Stimulated activated CD4-positive, alpha-beta T cell treated with anti-CD3 and anti-CD28 coated beads, Interleukin-4, amount 100 ng/mL, for 24 hours (primary cell): ENCODE measurements at regions not wholly inside any gene's neighbourhood (a gene's known extent, or its start where the extent isn't known, plus 50 kb on each side); places are given as distances from the start of the nearest gene placed in this dataset.
"Not testable (repeated sequence)": the region's sequence is repeated elsewhere in the genome, so short reads cannot be mapped to it uniquely, and the experiment has no call there.

Experiments used
- DNase-seq: peaks from one replicate; pipeline ENCODE4 v3.0.0-alpha.2; 2020

DNA sequence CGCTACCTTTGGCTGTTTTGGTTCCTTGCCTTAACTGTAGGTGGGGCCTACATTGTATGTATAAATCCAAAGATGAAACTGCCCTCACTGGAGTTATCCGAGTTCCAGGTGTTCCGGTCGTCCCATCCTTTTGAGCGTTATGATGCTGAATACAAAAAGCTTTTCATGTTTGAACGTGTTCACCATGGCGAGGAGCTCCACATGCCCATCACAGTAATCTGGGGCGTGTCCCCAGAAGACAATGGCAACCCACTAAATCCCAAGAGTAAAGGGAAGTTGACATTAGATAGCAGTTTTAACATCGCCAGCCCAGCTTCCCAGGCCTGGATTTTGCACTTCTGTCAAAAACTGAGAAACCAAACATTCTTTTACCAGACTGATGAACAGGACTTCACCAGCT lies 139.5 kb downstream of the TLR5 start:
- no peak for DNase-seq

DNA sequence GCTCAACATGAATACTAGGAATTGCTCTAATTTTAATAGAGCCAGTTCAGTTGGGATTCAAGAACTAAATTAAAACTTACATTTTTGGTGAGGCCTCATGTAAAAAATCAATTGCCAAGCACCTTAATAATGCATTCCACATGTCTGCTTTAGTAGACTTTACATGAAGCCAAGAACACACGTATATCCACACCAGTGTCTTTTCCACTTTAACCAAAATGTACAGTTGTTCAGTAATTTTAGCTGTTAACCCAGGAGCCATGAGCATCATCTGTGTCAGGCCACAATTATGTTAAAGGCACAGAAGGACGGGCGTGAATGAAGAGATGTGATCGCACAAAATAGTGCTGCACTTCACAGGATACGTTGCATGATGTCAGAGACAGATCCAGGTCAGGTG lies 136.7 kb downstream of the TLR5 start:
- no peak for DNase-seq

DNA sequence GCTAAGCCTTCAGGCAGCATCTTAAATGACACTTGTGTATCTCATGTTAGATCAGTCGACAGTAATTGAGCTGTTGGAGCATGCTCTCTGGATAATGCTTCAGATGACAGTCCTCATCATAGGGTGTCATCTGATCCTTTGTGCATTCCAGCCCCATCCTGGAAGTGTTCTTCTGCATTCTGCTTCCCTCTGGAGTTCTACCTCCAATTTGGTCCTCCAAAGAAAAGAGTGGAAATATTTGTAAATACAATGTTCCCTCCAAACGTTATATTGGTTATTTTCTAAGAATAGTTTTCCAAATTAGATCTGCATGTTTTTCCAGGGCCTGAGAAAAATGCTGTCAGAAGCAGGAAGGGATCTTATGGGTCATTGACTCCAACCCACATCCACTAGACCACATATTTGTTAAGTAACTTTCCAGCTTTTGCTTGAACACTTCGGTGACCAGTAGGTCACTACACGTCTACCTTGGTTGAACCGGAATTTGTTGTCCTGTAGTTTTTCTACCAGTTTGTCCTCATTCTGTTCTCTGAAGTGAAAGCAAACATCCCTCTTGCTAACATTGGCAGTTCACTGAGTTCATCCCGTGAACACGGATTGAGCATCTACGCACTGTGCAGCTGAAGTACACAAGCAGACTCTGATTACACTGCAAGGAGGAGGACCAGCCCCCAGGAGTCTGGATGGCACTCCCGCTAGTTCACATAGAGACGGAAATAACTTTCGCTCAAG lies 136.0 kb downstream of the TLR5 start:
- no peak for DNase-seq

DNA sequence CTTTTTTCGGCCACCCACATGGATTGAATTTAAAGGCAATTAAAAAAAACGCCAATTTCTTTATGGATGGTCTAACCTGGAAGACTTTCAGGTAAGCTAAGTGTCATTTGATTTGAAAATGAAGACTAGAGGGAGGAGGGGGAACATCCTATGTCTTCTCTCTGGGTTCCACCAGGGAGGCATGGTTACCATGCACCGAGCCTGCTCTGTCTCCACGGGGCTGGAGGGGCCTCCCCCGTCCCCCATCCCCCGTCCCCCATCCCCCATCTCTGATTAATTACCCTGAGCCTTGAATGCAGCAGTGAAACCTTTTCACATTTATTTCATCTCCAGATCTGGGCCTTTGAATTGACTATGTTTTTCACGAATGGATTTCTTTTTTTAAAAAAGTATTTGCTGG lies 135.1 kb downstream of the TLR5 start:
- no peak for DNase-seq

DNA sequence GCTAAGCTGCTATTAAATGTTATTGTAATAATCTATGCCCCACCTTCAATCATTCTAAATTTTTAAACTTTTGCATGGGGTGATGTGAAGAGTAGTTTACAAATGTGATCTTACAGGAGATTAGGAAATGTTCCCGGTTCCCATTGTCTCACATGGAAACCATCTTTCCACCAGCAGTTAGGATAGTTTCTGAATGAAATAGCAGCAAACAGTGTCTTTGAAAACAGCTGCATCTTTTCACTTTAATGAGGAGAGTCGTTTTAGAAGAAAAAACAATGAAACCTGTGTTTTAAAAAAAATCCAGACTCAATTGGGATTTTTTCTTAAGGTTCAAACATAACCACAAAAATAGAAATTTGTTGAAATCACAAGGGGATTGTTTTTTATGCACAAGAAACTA lies 134.2 kb downstream of the TLR5 start:
- no peak for DNase-seq

DNA sequence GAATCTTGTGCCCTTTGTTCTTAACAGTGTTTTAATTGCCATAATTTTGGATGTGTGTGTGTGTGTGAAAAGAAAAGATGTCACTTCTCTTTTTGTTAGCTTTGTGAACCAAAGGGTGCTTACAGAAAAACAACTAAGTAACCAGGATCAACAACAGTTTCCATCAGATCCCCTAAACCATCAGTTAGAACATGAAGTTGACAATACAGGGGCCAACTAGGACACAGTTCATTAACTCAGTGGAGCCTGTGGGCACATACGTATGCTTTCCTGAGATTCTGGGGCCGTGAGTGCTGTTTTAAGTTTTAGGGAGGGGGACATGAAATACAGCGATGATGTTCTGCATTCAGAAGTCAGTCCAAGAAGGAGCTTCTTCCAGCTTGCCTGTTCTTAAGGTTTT lies 133.6 kb downstream of the TLR5 start:
- DNase-seq, result no peak

DNA sequence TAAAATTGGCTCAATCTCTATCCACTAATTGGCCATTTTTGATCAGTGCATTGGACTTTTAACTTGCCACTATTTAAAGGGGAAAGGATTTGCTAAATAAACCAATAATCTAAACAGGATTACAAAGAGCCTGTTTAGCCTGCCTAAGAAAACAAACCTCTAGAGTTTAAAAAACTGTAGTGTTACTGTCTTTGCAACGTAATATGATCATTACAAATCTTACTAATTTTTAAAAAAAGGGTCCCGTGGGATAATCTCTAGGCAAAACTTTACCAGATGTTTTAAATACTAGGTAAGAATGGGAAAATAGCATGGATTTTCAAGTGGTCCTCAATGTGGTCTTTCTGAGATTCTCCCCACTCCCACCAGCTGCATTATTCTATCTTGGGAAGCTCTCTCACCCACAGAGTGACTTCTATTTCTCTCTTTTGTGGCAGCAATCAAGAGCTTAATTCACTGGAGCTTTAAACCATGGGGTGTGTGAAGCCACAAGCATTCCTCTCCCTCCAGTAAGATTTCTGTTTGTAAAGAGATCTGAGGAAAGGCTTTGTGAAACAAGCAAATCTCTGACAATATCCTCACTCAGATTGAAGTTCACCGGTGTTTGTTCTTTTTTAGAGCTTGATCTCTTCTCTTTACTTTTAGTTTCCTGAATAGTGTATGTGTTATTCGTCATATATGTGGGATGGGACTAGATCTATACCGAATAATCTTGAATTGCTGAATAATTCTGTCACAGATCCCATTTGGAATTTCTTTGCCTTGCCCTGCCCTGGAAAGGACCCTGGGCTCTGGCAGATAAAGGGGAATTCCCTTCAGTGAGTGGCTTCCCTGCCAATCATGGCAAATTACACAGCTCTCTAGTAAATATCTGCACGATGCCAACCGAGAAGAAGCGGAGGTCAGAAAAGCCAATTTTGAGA lies 132.2 kb downstream of the TLR5 start:
- DNase-seq, result no peak

DNA sequence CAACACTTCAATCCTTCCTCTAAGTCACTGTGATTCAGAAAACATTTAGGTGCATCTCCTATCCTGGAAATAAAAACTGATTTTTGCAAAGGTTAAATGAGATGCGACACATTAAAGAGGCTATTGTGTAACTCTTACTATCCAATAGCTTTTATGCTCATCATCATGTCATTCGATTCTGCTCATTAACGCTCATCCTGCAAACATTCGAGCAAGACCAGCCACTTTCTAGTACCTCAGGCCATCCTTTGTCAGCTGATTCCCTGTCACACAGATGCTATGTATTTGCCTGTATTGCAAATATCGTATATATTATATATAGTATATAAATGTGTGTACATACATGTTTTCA lies 131.6 kb downstream of the TLR5 start:
- DNase-seq, result no peak

DNA sequence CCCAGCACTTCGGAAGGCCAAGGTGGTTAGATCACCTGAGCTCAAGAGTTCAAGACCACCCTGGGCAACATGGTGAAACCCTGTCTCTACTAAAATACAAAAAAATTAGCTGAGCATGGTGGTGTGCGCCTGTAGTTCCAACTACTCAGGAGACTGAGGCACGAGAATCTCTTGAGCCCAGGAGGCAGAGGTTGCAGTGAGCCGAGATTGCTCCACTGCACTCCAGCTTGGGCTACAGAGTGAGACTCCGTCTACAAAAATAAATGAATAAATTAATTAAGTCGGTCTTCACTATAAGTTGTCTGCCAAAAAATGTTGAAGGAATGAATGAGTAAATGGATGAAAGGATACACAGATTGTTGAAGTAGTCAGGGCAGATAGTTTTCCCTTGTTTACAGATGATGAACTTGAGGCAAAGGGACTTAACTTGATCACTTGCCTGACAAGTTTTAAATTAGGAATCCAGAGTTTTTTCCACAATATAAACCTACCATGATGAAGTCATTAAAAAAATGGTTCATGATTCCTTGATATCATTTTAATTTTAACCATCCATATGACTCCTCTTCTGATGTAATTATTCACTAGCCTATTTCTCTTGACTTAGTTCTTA lies 130.8 kb downstream of the TLR5 start:
- no peak for DNase-seq

DNA sequence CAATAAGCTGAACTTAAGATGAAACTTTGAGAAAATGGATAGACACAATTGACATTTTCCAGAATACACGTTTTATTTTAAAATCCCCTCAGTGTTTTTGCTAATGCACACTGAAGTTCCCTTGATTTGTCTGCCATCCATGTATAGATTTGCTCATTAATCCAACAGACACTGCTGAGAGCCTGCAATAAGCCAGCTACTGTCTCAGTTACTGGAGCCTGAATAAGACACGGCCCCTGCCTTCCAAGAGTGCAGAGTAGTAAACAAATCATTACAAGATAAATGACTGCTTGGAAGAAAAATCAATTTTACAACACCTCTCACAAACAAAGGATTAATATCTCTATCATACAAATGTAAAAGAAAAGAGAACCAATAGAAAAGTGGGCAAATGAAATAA lies 130.1 kb downstream of the TLR5 start:
- no peak for DNase-seq

DNA sequence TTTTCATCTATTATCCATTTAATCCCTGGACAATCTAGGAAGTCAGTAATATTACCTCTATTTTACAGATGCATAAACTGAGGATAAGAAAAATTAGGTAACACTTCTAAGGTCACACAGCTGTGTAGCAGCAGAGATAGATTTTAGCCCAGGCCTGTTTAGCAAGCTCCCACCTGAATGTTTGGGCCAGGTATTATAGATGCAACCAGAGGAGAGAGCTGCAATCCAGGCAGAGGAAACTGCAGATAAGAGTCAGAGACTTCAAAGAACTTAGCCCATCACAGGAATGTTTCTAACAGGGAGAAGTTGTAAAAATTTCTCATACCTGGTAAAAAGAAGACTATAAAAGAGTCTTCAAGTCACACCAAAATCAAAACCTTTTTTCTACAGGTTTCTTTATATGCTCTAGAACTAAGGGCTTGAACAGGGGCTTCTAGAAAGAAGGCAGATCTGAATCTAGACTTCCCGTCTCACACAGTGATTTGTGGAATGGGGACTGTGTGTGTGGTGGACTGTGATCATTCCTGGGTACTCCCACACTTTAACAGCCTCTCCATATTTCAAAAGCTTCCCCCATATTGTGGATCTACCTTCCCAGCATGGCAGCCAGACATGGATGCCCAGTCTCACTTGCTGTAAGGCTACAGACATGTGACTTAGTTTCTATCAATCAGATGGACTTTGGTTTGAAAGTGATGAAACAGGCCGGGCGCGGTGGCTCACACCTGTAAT lies 128.7 kb downstream of the TLR5 start:
- no peak for DNase-seq

DNA sequence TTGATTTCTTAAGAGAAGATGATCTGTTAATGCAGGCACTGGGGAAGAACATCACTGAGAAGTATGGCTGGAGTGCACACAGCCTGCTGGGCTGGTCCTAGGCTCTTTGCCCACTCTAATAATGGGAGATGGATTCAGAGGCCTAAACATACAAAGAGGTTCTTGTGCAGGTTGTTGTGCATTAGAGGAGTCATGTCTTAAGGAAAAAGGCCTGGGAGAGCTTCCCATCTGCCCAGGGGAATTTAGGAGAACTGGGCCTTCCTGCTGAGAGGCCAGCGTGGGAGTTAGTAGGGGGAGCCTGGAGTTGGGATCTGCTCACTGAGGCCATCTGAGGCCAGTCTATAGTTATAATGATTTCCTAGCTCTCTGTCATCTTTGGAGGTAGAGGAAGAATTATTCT lies 126.7 kb downstream of the TLR5 start:
- no peak for DNase-seq

DNA sequence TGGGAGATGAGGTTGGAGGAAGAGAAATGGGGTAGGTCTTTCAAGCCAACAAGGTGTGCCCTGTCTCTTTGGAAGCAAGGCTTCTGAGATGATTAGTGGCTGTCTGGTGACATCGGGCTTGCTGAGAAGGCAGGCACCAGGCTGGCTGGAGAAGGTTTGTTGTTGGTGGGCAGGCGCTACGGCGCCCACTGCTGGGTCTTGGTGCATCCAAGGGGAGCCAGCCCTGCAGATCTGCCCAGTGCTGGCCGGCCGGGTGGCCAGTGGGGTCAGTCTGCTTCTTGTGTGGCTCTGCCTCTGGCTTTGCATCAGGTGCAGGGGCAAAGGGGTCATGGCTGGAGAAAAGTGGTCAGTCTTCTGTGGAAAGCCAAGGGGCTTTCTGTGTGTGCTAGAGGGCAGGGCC lies 126.2 kb downstream of the TLR5 start:
- no peak for DNase-seq

DNA sequence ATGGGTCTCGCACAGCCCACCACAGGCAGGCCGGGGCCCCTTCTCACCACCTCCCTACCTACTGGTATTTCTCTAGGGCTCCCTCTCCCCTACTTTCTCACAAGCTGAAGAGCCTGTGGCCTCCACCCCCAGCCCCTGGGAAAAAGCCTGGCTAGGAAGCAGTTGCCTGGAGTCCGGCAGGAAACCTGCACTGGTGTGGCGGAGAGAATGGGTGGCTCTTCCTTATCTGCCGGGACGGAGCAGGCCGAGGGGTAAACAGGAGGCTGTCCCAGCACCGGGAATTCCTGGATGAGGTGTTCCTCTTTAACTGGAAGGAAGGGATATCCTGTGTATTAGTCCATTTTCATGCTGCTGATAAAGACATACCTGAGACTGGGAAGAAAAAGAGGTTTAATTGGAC lies 125.8 kb downstream of the TLR5 start:
- DNase-seq, result no peak

DNA sequence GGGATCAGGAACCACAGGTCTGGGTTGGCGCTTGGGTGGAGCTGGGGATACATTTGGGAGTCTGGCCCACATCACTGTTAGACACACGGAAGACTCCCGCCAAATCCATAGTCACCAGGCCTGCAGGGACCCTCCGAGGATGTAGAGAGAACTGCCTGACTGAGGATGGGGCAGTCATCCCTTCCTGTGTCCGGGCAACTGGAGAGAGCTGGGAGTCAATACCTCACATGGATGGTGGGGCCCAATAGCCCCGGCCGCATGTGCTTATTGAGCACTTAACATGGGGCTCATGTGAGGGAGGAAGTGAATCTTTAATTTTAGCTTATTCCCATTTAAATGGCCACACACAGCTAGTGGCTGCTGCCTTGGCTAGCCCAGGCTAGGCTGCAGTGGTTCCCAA lies 124.5 kb downstream of the TLR5 start:
- DNase-seq, result no peak

DNA sequence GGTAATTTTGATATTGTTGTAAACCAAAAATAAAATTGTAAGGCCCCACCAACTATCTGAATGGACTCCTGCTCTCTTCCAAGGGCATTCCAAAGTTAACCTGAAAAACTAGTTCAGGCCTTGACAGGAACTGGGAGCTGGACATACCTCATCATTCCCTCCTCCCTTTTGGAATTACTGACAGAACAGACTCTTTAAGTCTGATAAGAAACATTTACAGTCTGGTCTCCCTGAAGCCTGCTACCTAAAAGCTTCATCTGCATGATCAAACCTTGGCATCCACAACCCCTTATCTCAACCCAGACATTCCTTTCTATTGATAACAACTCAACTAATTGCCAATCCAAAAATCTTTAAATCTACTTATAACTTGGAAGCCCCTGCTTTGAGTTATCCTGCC lies 123.8 kb downstream of the TLR5 start:
- DNase-seq, result no peak

DNA sequence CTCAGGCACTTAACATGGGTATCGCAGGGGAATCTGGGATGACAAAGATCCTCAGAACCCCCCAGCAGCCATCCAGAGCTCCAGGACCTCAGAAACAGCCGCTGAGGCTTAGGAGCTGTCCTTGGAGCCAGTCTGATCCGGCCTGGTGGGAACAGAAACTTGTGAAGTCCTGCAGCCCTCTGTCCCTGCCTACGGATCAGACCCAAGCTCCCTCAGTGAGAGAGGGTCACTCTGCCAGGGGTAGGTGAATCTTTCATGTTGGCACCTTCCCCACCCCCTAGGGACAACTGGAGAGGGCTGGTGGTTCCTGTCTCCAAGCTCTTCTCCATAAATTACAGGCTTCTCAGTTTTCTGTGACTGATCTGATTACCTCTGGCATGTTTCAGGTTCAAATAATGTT lies 122.3 kb downstream of the TLR5 start:
- DNase-seq, result no peak

DNA sequence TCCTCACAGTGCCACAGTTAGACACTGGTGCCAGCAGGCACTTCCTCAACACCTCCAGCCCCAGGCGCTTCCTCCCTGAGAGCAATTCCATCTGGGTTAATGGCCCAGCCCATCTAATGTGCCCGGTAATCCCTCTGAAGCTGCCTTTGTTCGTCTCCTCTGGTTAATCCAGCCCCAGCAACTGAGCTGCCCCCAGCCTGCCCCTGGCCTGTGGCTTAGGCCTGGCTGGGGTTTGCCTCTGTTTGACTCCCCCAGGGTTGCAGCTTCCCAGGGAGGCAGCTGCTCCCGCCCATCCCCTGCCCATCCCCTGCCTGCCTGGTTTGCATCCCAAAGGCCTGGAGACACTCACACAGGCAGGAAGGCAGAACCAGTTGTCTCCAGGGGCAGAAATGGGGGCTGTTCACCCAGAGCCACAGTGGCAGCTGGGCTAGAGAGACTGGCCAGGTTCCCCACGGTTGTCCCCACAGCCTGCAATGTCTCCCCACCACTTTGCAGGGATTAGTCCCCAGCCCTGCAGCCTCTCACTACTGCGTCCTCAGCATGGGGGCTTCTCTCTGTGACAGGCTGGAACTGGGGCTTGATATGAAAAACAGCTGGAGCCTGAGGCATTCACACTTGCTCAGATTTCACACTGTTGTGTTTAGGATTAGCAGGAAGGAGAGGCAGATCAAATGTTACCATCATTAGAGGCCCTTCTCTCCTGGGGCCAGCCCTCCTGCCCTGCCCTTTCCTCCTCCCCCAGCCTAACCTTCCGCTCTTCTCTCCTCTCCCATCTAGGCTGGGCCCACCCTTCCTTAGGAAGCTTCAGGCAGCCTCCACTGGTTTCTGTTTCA lies 120.2 kb downstream of the TLR5 start:
- DNase-seq, result no peak

DNA sequence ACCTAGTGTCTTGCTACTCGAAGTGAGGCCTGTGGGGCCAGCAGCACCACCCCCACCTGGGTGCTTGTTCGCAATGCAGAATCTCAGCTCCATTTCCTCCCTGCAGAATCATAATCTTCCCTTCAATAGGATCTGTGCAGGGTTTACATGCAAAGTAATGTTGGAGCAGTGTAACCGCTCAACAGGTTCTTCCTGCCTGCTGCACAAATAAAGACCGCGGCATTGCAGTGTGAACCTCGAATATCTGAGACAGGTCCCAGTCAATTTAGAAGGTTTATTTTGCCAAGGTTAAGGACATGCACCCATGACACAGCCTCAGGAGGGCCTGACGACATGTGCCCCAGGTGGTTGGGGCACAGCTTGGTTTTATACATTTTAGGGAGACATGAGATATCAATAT lies 119.2 kb downstream of the TLR5 start:
- no peak for DNase-seq

DNA sequence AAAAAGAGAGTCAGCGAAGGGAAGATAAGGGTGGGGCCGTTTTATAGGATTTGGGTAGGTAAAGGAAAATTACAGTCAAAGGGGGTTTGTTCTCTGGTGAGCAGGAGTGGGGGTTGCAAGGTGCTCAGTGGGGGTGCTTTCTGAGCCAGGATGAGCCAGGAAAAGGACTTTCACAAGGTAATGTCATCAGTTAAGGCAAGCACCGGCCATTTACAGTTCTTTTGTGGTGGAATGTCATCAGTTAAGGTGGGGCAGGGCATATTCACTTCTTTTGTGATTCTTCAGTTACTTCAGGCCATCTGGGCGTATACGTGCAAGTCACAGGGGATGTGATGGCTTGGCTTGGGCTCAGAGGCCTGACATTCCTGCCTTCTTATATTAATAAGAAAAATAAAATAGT lies 118.6 kb downstream of the TLR5 start:
- DNase-seq, result not testable (repeated sequence)

DNA sequence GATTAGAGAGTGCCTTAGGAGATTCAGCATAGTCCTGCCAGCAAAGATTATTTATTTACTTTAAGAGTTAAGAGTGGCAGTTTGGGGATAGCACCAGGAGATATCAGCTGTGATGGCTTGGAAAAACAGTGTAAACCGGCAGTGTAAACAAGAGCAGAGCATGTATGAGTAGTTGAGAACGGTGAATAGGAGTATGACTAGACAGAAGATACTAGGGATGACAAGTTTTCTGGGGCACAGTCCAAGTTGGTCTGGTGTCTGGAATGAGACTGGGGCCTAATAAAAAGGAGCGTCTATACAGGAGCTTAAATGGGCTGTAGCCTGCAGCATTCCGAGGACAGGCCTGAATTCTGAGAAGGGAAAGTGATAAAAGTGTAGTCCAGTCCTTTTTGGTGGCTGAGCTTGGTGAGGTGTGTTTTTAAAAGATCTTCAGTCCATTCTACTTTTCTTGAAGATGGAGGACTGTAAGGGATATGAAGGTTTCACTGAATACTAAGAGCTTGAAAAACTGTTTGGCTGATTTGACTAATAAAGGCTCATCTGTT lies 117.8 kb downstream of the TLR5 start:
- DNase-seq, result not testable (repeated sequence)

DNA sequence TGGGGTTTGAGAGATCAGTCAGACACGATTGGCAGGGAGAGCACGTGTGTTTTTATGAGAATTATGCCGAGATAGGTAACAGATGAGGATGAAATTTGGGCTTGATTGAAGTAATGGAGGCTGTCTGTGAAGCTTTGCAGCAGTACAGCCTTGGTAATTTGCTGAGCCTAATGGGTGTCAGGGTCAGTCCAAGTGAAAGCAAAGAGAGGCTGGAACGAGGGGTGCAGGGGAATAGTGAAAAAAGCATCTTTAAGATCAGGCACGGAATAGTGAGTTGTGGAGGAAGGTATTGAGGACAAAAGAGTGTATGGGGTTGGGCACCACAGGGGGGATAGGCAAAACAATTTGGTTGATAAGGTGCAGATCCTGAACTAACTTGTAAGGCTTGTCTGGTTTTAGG lies 116.4 kb downstream of the TLR5 start:
- DNase-seq, result not testable (repeated sequence)
